ENCODE measurements at regions not wholly inside any gene's neighbourhood (a gene's known extent, or its start where the extent isn't known, plus 50 kb on each side); places are given as distances from the start of the nearest gene placed in this dataset.

DNA sequence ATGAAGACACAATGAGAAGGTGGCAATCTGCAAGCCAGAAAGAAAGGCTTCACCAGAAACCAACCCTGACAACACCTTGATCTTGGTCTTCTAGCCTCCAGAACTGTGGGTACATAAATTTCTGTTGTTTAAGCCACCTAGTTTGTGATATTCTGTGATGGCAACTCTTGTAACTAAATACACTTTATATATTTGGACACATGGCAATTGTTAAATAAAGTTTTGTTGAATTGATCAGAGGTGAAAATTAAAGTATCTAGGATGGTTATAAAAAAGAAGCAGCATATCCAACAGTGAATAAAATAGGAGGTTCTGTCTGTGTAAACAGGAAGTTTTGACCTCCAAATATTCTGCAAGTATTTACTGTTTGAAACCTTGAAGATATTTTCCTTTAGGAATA is 516.3 kb downstream of the SOX5 start:
- H3K27ac ChIP-seq (ENCODE audit: low read depth in 1 of 2, low read length in 2 of 2): no peak overlapping the region
- no peaks in the 10 kb centered on the region for H3K27me3 ChIP-seq (ENCODE audit: control insufficient read depth in 4 of 4, insufficient read depth in 4 of 4, low read length in 3 of 4)
- no peaks in the 10 kb centered on the region for H3K9me3 ChIP-seq (ENCODE audit: control insufficient read depth in 4 of 4, low read length in 3 of 4)
- no peak for DNase-seq (ENCODE audit: low spot score)
- H3K4me3 ChIP-seq (ENCODE audit: low read depth in 1 of 3, low read length in 3 of 3): no peak overlapping the region
- peaks cover 0 to 10% (median 6%) of the 10 kb centered on the region in 4 donors for H3K4me1 ChIP-seq (ENCODE audit: control insufficient read depth in 4 of 4, insufficient read depth in 4 of 4, low read length in 3 of 4)
- no peaks in the 10 kb centered on the region for H3K36me3 ChIP-seq (ENCODE audit: control insufficient read depth in 4 of 4, insufficient read depth in 3 of 4, low read depth in 1 of 4, low read length in 3 of 4)
- H3K9ac ChIP-seq (ENCODE audit: low read depth in 1 of 2, low read length in 2 of 2): no peak overlapping the region
- TF ChIP-seq YY1 (IDR thresholded peaks at IDR 0.05): no peak

DNA sequence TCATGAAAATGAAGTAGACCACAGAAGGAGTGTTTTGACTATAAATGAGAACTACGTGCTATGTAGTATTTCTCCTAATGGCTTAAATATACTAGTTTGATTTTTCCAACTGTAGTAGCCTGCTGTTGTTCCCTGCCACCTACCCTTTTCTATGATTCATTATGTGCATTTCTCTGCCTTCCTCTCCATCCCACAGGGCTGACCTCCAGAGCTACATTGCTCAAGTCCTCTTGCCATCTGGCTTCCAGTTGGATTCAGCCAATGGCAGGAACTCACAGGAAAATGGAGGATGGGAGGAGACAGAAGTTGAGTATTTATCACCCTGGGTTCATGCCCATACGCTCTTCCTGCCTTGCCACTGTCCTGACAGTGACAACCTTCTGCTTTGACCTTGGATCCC is 515.3 kb downstream of the SOX5 start:
- Histone ChIP-seq H3K9ac (ENCODE audit: low read depth in 1 of 2, low read length in 2 of 2) (no peak overlapping the region), H3K4me1 (ENCODE audit: control insufficient read depth in 4 of 4, insufficient read depth in 4 of 4, low read length in 3 of 4) (peaks cover 0 to 10% (median 6%) of the 10 kb centered on the region in 4 donors), H3K36me3 (ENCODE audit: control insufficient read depth in 4 of 4, insufficient read depth in 3 of 4, low read depth in 1 of 4, low read length in 3 of 4) (no peaks in the 10 kb centered on the region), H3K4me3 (ENCODE audit: low read depth in 1 of 3, low read length in 3 of 3) (no peak overlapping the region), H3K9me3 (ENCODE audit: control insufficient read depth in 4 of 4, low read length in 3 of 4) (no peaks in the 10 kb centered on the region), H3K27me3 (ENCODE audit: control insufficient read depth in 4 of 4, insufficient read depth in 4 of 4, low read length in 3 of 4) (no peaks in the 10 kb centered on the region), H3K27ac (ENCODE audit: low read depth in 1 of 2, low read length in 2 of 2) (no peak overlapping the region)
- TF ChIP-seq, protein P1, sequence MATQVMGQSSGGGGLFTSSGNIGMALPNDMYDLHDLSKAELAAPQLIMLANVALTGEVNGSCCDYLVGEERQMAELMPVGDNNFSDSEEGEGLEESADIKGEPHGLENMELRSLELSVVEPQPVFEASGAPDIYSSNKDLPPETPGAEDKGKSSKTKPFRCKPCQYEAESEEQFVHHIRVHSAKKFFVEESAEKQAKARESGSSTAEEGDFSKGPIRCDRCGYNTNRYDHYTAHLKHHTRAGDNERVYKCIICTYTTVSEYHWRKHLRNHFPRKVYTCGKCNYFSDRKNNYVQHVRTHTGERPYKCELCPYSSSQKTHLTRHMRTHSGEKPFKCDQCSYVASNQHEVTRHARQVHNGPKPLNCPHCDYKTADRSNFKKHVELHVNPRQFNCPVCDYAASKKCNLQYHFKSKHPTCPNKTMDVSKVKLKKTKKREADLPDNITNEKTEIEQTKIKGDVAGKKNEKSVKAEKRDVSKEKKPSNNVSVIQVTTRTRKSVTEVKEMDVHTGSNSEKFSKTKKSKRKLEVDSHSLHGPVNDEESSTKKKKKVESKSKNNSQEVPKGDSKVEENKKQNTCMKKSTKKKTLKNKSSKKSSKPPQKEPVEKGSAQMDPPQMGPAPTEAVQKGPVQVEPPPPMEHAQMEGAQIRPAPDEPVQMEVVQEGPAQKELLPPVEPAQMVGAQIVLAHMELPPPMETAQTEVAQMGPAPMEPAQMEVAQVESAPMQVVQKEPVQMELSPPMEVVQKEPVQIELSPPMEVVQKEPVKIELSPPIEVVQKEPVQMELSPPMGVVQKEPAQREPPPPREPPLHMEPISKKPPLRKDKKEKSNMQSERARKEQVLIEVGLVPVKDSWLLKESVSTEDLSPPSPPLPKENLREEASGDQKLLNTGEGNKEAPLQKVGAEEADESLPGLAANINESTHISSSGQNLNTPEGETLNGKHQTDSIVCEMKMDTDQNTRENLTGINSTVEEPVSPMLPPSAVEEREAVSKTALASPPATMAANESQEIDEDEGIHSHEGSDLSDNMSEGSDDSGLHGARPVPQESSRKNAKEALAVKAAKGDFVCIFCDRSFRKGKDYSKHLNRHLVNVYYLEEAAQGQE (IDR thresholded peaks at IDR 0.05): no peak
- no peak for TF ChIP-seq RXRA (IDR thresholded peaks at IDR 0.05)
- no peak for TF ChIP-seq RAD21 (IDR thresholded peaks at IDR 0.05)
- TF ChIP-seq TAF1 (conservative IDR thresholded peaks at IDR 0.05): no peak
- TF ChIP-seq HNF4A (conservative IDR thresholded peaks at IDR 0.05): no peak
- TF ChIP-seq EGR1 (IDR thresholded peaks at IDR 0.05; ENCODE audit: low read depth in 2 of 2): no peak
- TF ChIP-seq FOXA1 (IDR thresholded peaks at IDR 0.05): no peak
- no peak for TF ChIP-seq GABPA (IDR thresholded peaks at IDR 0.05 in 1 of 2, conservative IDR thresholded peaks at IDR 0.05 in 1 of 2)
- WGBS: 91% methylated on average over 2 of the region's 2 CpGs
- DNase-seq (ENCODE audit: low spot score): no peak

DNA sequence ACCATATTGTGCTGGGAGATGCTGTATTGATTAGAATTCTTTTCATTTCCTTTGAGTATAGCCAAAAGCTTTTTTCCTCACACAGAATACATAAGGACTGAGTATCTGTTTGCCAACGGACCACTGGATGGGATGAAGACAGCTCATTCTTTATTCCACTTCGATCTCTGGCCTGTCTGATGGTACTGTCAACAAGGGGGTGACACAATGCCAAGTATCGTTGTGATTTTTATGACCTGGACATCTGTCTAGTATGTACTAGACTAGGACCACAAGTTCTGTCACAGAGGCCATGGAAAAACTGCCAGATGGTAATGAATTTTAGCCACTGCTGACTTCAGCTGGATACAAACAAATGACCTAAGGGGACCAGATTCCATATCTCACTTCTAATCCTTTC is 502.7 kb downstream of the SOX5 start:
- DNase-seq (ENCODE audit: low spot score): no peak
- Histone ChIP-seq H3K9ac (ENCODE audit: low read depth in 1 of 2, low read length in 2 of 2) (no peak overlapping the region), H3K4me3 (ENCODE audit: low read depth in 1 of 3, low read length in 3 of 3) (no peak overlapping the region), H3K36me3 (ENCODE audit: control insufficient read depth in 4 of 4, insufficient read depth in 3 of 4, low read depth in 1 of 4, low read length in 3 of 4) (no peaks in the 10 kb centered on the region), H3K9me3 (ENCODE audit: control insufficient read depth in 4 of 4, low read length in 3 of 4) (no peaks in the 10 kb centered on the region), H3K27me3 (ENCODE audit: control insufficient read depth in 4 of 4, insufficient read depth in 4 of 4, low read length in 3 of 4) (no peaks in the 10 kb centered on the region), H3K27ac (ENCODE audit: low read depth in 1 of 2, low read length in 2 of 2) (no peak overlapping the region), H3K4me1 (ENCODE audit: control insufficient read depth in 4 of 4, insufficient read depth in 4 of 4, low read length in 3 of 4) (no peaks in the 10 kb centered on the region)
- TF ChIP-seq RAD21 (IDR thresholded peaks at IDR 0.05) (no peak), FOXA1 (IDR thresholded peaks at IDR 0.05) (no peak), HNF4G (IDR thresholded peaks at IDR 0.05) (no peak), EGR1 (IDR thresholded peaks at IDR 0.05; ENCODE audit: low read depth in 2 of 2) (no peak), NR2F2 (IDR thresholded peaks at IDR 0.05) (no peak)
- TF ChIP-seq, protein P2, sequence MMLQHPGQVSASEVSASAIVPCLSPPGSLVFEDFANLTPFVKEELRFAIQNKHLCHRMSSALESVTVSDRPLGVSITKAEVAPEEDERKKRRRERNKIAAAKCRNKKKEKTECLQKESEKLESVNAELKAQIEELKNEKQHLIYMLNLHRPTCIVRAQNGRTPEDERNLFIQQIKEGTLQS (IDR thresholded peaks at IDR 0.05): no peak
- TF ChIP-seq, protein P3, sequence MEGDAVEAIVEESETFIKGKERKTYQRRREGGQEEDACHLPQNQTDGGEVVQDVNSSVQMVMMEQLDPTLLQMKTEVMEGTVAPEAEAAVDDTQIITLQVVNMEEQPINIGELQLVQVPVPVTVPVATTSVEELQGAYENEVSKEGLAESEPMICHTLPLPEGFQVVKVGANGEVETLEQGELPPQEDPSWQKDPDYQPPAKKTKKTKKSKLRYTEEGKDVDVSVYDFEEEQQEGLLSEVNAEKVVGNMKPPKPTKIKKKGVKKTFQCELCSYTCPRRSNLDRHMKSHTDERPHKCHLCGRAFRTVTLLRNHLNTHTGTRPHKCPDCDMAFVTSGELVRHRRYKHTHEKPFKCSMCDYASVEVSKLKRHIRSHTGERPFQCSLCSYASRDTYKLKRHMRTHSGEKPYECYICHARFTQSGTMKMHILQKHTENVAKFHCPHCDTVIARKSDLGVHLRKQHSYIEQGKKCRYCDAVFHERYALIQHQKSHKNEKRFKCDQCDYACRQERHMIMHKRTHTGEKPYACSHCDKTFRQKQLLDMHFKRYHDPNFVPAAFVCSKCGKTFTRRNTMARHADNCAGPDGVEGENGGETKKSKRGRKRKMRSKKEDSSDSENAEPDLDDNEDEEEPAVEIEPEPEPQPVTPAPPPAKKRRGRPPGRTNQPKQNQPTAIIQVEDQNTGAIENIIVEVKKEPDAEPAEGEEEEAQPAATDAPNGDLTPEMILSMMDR (IDR thresholded peaks at IDR 0.05; ENCODE audit: low read depth, low read length, missing input control): no peak
- TF ChIP-seq, protein P1 (IDR thresholded peaks at IDR 0.05): no peak
- TF ChIP-seq, protein P4, sequence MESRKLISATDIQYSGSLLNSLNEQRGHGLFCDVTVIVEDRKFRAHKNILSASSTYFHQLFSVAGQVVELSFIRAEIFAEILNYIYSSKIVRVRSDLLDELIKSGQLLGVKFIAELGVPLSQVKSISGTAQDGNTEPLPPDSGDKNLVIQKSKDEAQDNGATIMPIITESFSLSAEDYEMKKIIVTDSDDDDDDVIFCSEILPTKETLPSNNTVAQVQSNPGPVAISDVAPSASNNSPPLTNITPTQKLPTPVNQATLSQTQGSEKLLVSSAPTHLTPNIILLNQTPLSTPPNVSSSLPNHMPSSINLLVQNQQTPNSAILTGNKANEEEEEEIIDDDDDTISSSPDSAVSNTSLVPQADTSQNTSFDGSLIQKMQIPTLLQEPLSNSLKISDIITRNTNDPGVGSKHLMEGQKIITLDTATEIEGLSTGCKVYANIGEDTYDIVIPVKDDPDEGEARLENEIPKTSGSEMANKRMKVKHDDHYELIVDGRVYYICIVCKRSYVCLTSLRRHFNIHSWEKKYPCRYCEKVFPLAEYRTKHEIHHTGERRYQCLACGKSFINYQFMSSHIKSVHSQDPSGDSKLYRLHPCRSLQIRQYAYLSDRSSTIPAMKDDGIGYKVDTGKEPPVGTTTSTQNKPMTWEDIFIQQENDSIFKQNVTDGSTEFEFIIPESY (IDR thresholded peaks at IDR 0.05): no peak
- WGBS: 46% methylated on average over 3 of the region's 3 CpGs

Data from liver (tissue), 8 donors.